ENCODE measurements at regions not wholly inside any gene's neighbourhood (a gene's known extent, or its start where the extent isn't known, plus 50 kb on each side); places are given as distances from the start of the nearest gene placed in this dataset.
A peak's percentile ranks its signal among the peaks of the same experiment; 100 is the strongest.
"Not testable (repeated sequence)": the region's sequence is repeated elsewhere in the genome, so short reads cannot be mapped to it uniquely, and the experiment has no call there.

DNA sequence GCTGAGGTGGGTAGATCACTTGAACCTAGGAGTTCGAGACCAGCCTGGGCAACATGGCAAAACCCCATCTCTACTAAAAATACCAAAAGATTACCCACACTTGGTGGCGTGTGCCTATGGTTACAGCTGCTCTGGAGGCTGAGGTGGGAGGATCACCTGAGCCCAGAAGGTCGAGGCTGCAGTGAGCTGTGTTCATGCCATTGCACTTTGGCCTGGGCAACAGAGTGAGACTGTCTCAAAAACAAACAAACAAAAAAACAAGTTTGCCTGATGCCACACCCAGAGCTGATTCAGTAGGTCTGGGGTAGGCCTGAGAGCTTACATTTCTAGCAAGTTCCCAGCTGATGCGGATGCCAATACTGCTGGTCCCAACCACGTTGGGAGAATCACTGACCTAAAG lies 60.5 kb upstream of the HSPA9 start:
- H3K27me3 ChIP-seq (ENCODE audit: low read depth), result no peaks in the 10 kb centered on the region
- no peaks in the 10 kb centered on the region for H3K9me3 ChIP-seq
- H3K4me1 ChIP-seq, result no peaks in the 10 kb centered on the region
- in situ Hi-C loops (cut with MboI; ENCODE audit: low sequenced_read_pairs), result loop anchor here (10.0 kb wide), 1 partner anchor 629 kb away; no protein-coding TSS in a partner anchor
- H3K4me3 ChIP-seq, result no peak overlapping the region
- no peak for DNase-seq (ENCODE audit: low spot score in 2 of 2)
- no peaks in the 10 kb centered on the region for H3K36me3 ChIP-seq (replicated peaks)

GRCh38 chr5:138635265-138635664 lies 60.1 kb upstream of the HSPA9 start:
- in situ Hi-C loops (cut with MboI; ENCODE audit: low sequenced_read_pairs), result loop anchor here (10.0 kb wide), 1 partner anchor 630 kb away; no protein-coding TSS in a partner anchor
- H3K4me1 ChIP-seq, result no peaks in the 10 kb centered on the region
- H3K9me3 ChIP-seq, result no peaks in the 10 kb centered on the region
- no peaks in the 10 kb centered on the region for H3K36me3 ChIP-seq (replicated peaks)
- H3K27me3 ChIP-seq (ENCODE audit: low read depth), result no peaks in the 10 kb centered on the region
- no peak for DNase-seq (ENCODE audit: low spot score in 2 of 2)
- H3K4me3 ChIP-seq, result no peak overlapping the region

DNA sequence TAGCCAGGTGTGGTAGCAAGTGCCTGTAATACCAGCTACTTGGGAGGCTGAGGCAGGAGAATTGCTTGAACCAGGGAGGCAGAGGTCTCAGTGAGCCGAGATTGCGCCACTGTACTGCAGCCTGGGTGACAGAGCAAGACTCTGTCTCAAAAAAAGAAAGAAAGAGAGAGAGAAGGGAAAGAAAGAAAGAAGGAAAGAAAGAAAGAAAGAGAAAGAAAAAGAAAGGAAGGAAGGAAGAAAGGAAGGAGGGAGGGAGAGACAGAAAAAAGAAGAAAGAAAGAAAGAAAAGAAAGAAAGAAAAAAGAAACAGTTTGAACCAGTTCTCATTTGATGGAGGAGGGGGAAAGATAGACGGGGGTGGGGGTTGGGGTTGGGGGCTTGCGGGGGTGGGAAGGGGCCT lies 59.6 kb upstream of the HSPA9 start:
- in situ Hi-C loops (cut with MboI; ENCODE audit: low sequenced_read_pairs), result loop anchor here (10.0 kb wide), 1 partner anchor 630 kb away; no protein-coding TSS in a partner anchor
- not testable (repeated sequence) for H3K9me3 ChIP-seq; H3K4me1 ChIP-seq; H3K36me3 ChIP-seq (replicated peaks); H3K4me3 ChIP-seq; H3K27me3 ChIP-seq (ENCODE audit: low read depth); DNase-seq (ENCODE audit: low spot score in 2 of 2)

DNA sequence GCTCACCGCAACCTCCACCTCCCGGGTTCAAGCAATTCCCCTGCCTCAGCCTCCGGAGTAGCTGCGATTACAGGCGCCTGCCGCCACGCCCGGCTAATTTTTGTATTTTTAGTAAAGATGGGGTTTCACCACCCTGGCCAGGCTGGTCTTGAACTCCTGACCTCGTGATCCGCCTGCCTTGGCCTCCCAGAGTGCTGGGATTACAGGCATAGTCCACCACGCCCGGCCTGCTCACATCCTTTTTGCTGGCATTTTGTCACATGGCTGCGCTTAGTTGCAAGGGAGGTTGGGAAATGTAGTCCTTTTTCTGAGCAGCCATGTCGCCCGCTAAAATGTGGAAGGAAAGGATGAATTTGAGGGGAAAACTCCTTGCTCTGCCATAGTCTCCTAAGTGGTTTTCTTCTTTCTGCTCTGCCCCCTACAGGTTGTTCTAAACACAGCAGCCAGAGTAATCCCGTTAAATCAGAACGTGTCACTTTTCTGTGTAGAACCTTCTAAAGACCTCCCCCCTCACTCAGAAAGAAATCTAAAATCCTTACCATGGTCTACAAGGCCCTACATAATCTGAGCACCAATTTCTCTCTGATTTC lies 57.8 kb upstream of the HSPA9 start:
- peak; percentile 87 to 91 for DNase-seq (ENCODE audit: low spot score in 2 of 2)
- in situ Hi-C loops (cut with MboI; ENCODE audit: low sequenced_read_pairs), result loop anchor here (10.0 kb wide), 1 partner anchor 632 kb away; no protein-coding TSS in a partner anchor
- H3K4me1 ChIP-seq, result no peaks in the 10 kb centered on the region
- no peaks in the 10 kb centered on the region for H3K9me3 ChIP-seq
- H3K4me3 ChIP-seq, result no peak overlapping the region
- no peaks in the 10 kb centered on the region for H3K36me3 ChIP-seq (replicated peaks)
- H3K27me3 ChIP-seq (ENCODE audit: low read depth), result no peaks in the 10 kb centered on the region

DNA sequence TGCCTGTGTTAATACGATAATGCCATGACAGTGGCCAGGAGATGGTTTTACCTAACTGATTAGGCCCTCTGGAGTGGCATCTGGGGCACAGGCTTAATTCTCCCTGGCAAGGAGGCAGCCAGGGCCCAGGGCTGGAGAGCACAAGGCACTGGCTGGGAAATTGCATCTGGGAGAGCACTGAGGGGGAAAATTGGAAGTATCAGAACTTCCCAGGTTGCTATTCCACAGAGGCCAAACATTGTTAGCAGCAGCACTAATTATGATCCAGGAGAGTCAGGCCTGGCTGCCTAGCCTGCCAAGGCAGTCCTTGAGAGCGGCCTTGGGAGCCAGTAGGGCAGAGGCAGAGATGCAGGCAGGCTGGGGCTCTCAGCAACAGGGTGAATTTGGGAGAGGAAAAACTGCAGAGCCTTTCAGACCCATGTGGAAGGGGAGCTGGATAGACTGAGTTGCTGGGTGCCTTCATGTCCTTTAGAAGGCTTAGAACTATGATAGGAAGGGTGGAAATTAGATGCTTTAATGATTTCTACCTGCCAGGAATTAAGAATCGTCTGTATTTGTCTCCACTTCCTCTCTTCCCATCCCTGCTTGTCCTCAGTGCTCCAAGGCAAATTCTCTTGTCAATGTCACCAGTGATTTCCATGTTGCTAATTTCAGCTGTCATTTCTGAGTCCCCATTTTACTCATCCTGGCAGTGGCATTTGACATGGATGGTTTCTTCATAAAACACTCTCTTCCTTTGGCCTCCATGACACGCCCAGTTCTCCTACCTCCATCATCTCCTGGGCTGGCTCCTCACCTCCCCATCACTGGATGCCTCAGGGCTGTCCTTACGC lies 56.1 kb upstream of the HSPA9 start:
- H3K4me3 ChIP-seq, result no peak overlapping the region
- H3K9me3 ChIP-seq, result no peaks in the 10 kb centered on the region
- no peaks in the 10 kb centered on the region for H3K36me3 ChIP-seq (replicated peaks)
- no peak for DNase-seq (ENCODE audit: low spot score in 2 of 2)
- H3K4me1 ChIP-seq, result no peaks in the 10 kb centered on the region
- in situ Hi-C loops (cut with MboI; ENCODE audit: low sequenced_read_pairs), result loop anchor here (10.0 kb wide), 1 partner anchor 633 kb away; no protein-coding TSS in a partner anchor
- no peaks in the 10 kb centered on the region for H3K27me3 ChIP-seq (ENCODE audit: low read depth)

DNA sequence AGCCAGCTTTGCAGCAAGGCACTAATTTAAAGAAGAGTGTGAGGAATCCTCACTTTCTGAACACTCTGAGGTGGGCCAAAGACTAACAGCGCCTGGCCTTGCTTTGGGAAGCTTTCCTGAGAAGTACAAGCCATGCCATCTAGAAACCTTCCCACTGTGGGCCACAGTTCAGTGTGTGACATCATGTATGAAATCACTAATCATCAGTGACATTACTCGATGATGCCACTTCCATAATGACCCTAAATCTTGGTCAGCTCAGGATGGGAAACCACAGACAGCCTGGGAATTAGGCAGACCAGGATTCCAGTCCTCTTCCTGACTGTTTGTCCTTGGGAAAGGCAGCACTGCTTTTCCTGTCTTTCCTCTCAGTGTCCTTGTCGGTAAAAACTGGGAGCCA lies 54.2 kb upstream of the HSPA9 start:
- DNase-seq (ENCODE audit: low spot score in 2 of 2), result no peak
- no peaks in the 10 kb centered on the region for H3K4me1 ChIP-seq
- no peak overlapping the region for H3K4me3 ChIP-seq
- H3K27me3 ChIP-seq (ENCODE audit: low read depth), result no peaks in the 10 kb centered on the region
- H3K36me3 ChIP-seq (replicated peaks), result no peaks in the 10 kb centered on the region
- H3K9me3 ChIP-seq, result no peaks in the 10 kb centered on the region
- in situ Hi-C loops (cut with MboI; ENCODE audit: low sequenced_read_pairs), result no loop called here

DNA sequence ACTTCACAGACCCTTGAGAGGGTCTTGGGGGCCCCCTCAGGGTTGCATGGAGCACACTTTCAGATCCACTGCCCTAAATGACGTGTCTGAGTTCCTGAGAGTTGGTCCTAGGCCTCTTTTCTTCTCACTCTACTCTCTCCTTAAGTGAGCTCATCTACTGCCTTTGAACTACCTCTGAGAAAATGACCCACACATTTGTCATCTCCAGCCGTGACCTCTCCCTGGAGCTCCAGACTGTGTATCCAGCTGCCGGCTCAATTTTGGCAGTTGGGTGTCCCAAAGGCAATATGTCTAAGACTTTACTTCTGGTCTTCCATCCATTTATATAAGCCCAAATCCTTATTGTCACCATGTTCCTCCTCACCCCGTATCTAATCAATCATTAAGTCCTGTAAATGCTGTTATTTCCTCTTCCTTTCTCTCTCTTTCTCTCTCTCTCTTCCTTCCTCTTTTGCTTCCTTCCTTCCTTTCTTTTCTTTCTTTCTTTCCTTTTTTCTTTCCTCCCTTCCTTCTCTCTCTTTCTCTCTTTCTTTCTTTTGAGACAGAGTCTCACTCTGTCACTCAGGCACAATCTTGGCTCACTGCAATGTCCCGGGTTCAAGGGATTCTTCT lies 51.2 kb upstream of the HSPA9 start:
- H3K27me3 ChIP-seq (ENCODE audit: low read depth), result no peaks in the 10 kb centered on the region
- H3K9me3 ChIP-seq, result no peaks in the 10 kb centered on the region
- no peaks in the 10 kb centered on the region for H3K4me1 ChIP-seq
- no peak overlapping the region for H3K4me3 ChIP-seq
- DNase-seq (ENCODE audit: low spot score in 2 of 2), result no peak
- no peaks in the 10 kb centered on the region for H3K36me3 ChIP-seq (replicated peaks)
- in situ Hi-C loops (cut with MboI; ENCODE audit: low sequenced_read_pairs), result no loop called here

DNA sequence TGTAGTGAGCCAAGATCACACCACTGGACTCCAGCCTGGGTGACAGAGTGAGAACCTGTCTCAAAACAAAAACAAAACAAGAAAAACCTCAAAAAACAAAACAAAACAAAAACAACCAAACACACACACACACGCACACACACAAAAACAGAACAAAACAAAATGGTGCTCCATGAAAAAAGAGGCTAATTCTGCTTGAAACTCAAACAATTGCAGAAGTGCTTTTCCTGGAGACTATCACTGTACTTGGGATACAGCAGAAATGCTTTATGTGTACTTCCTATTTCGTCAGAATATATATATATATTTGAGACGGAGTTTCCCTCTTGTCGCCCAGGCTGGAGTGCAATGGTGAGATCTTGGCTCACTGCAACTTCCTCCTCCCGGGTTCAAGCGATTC lies 49.9 kb upstream of the HSPA9 start:
- H3K4me3 ChIP-seq, result no peak overlapping the region
- H3K9me3 ChIP-seq, result no peaks in the 10 kb centered on the region
- DNase-seq (ENCODE audit: low spot score in 2 of 2), result no peak
- in situ Hi-C loops (cut with MboI; ENCODE audit: low sequenced_read_pairs), result no loop called here
- no peaks in the 10 kb centered on the region for H3K27me3 ChIP-seq (ENCODE audit: low read depth)
- no peaks in the 10 kb centered on the region for H3K36me3 ChIP-seq (replicated peaks)
- no peaks in the 10 kb centered on the region for H3K4me1 ChIP-seq
